SK-N-MC (cell line): ENCODE measurements at regions not wholly inside any gene's neighbourhood (a gene's known extent, or its start where the extent isn't known, plus 50 kb on each side); places are given as distances from the start of the nearest gene placed in this dataset.

Source experiments
- EZH2 ChIP-seq: fragments of 200-600 bp; sonication (generic); IDR thresholded peaks from one replicate; pipeline ENCODE4 v1.6.1; 2017; ENCODE audit warnings: antibody characterized with exemption
- POLR2AphosphoS5 ChIP-seq: IDR thresholded peaks from 2 replicates; pipeline ENCODE4 v1.6.1; 2012; ENCODE audit warnings: mild to moderate bottlenecking, low read depth, low read length, borderline replicate concordance

GRCh38 chr10:131429141-131429540 lies 117.6 kb upstream of the TCERG1L start:
- TF ChIP-seq POLR2AphosphoS5 (no peak), EZH2 (no peak)
